Osteocyte (in vitro differentiated cells): ENCODE measurements at regions not wholly inside any gene's neighbourhood (a gene's known extent, or its start where the extent isn't known, plus 50 kb on each side); places are given as distances from the start of the nearest gene placed in this dataset.

ENCODE experiments used
- DNase-seq: peaks from one replicate; pipeline ENCODE4 v3.0.0; 2021; ENCODE audit warnings: mixed read lengths; ENCODE audit not compliant: unreplicated experiment; ENCODE audit errors: extremely low spot score
- H3K27ac Mint-ChIP-seq: one replicate; pipeline ENCODE4 v1.8.0; 2021; ENCODE audit warnings: mild to moderate bottlenecking, mixed read lengths; ENCODE audit not compliant: unreplicated experiment
- H3K27me3 Mint-ChIP-seq: one replicate; pipeline ENCODE4 v1.8.0; 2021; ENCODE audit warnings: mixed read lengths; ENCODE audit not compliant: unreplicated experiment
- H3K36me3 Mint-ChIP-seq: one replicate; pipeline ENCODE4 v1.8.0; 2021; ENCODE audit warnings: mixed read lengths; ENCODE audit not compliant: unreplicated experiment
- H3K4me1 Mint-ChIP-seq: one replicate; pipeline ENCODE4 v1.8.0; 2021; ENCODE audit warnings: mixed read lengths; ENCODE audit not compliant: unreplicated experiment
- H3K4me3 Mint-ChIP-seq: one replicate; pipeline ENCODE4 v1.8.0; 2021; ENCODE audit warnings: mild to moderate bottlenecking, moderate library complexity, mixed read lengths; ENCODE audit not compliant: unreplicated experiment
- H3K9me3 Mint-ChIP-seq: one replicate; pipeline ENCODE4 v1.8.0; 2021; ENCODE audit warnings: mixed read lengths; ENCODE audit not compliant: unreplicated experiment
- CTCF ChIP-seq: fragments of 200-600 bp; sonication (generic); IDR thresholded peaks from 2 replicates; pipeline ENCODE4 v1.5.0; 2021; ENCODE audit warnings: antibody characterized with exemption, mild to moderate bottlenecking, moderate library complexity

DNA sequence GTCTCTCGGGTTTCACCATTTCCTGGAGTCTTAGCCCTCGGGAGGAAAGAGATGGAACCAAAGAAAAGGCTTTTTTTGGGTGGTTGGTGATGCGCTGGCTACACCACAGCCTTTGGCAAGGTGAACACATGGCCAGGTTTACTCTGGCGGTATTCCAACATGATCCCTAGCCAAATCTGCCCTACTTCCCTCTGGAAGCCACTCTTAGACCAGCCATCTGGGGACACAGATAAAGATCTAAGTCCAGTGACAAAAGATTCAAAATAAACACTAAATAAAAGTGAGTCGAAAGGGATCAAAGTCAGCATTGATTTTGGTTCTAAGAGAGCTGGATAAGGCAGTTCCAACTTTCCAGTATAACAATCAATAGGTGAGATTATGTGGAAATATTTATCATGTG, 694.5 kb downstream of the VRK1 start:
- Mint-ChIP-seq H3K4me3 (no peak overlapping the region), H3K4me1 (no peaks in the 10 kb centered on the region), H3K36me3 (no peaks in the 10 kb centered on the region), H3K27ac (no peak overlapping the region), H3K9me3 (peaks cover 58% of the 10 kb centered on the region), H3K27me3 (no peaks in the 10 kb centered on the region)
- TF ChIP-seq CTCF, result no peak
- DNase-seq, result no peak

DNA sequence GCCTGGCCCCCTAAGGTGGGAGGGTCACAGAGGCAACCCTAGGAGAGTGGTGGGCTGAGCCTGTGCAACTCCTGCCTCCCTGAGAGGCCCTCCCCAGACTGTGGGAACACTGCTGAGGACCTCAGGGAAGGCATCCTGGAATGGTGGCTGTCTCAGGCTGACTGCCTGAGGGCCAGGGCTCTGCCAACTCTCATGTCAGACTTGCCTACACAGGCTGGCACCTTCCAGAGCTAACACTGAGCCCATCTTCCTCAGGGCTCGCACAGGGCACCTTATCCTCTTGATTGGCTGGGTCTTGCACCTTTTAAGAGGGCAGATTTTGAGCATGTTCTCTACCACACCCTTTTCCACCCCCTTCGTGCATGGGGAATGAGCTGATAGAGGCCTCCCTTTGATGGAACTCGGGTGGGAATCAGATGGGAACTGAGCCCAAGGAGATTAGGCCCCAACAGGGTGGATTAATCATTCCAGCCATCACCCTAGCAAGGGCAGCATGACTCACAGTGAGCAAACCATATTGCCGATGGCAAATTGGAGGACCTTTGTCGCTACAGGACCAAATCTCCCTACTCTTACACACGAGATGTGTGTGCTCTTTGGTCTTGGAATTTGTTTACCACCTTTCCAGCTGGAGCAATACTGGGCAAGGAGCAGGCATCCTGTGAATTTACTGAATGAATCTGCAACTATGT, 702.8 kb downstream of the VRK1 start:
- no peaks in the 10 kb centered on the region for H3K36me3 Mint-ChIP-seq
- no peaks in the 10 kb centered on the region for H3K27me3 Mint-ChIP-seq
- no peak for TF ChIP-seq CTCF
- no peak for DNase-seq
- H3K4me1 Mint-ChIP-seq, result no peaks in the 10 kb centered on the region
- no peak overlapping the region for H3K4me3 Mint-ChIP-seq
- peaks cover 59% of the 10 kb centered on the region for H3K9me3 Mint-ChIP-seq
- no peak overlapping the region for H3K27ac Mint-ChIP-seq

DNA sequence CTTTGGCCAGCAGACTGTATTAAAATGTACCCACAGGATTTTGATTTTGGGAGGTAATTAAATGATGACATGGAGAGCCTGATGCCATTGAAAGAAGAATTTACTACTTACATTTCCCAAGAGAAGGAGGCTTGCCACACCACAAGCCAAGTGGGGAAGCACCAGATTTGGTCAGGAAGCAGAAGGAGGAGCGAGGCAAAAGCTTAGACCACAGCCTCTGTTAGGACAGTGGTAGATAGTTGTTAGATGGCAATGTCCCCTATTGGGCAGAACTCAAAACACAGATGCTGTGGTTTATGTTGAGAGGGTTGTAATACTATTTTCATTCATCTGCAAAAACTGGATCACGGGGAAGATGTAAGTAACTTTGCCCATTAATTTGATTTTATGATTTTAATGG, 709.4 kb downstream of the VRK1 start:
- H3K27me3 Mint-ChIP-seq, result no peaks in the 10 kb centered on the region
- no peak overlapping the region for H3K4me3 Mint-ChIP-seq
- no peaks in the 10 kb centered on the region for H3K36me3 Mint-ChIP-seq
- TF ChIP-seq CTCF, result no peak
- H3K4me1 Mint-ChIP-seq, result no peaks in the 10 kb centered on the region
- DNase-seq, result no peak
- H3K9me3 Mint-ChIP-seq, result peaks cover 40% of the 10 kb centered on the region
- H3K27ac Mint-ChIP-seq, result no peak overlapping the region

DNA sequence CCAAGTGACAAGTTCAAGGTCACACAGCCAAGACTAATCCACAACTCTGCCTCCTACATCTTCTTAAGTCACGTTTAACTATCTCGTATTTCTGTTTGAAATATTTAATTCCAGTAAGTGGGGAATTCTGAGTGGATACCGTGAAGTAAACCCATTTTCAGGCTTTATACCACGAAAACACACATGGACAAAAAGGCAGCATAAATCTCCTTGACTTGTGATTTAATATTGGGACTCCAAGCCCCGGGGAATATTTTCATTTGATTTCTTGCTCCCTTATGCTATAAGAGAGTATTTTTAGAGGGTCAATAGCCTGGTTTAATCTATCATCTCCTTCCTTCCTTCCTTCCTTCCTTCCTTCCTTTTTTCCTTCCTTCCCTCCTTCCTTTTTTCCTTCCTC, 716.7 kb downstream of the VRK1 start:
- no peaks in the 10 kb centered on the region for H3K36me3 Mint-ChIP-seq
- DNase-seq, result no peak
- no peak for TF ChIP-seq CTCF
- no peak overlapping the region for H3K27ac Mint-ChIP-seq
- H3K27me3 Mint-ChIP-seq, result no peaks in the 10 kb centered on the region
- no peaks in the 10 kb centered on the region for H3K4me1 Mint-ChIP-seq
- H3K9me3 Mint-ChIP-seq, result peaks cover 34% of the 10 kb centered on the region
- no peak overlapping the region for H3K4me3 Mint-ChIP-seq

GRCh38 chr14:97517566-97518234, 720.5 kb downstream of the VRK1 start:
- TF ChIP-seq CTCF, result no peak
- Mint-ChIP-seq H3K27ac (no peak overlapping the region), H3K36me3 (no peaks in the 10 kb centered on the region), H3K27me3 (no peaks in the 10 kb centered on the region), H3K9me3 (peaks cover 50% of the 10 kb centered on the region), H3K4me3 (no peak overlapping the region), H3K4me1 (no peaks in the 10 kb centered on the region)
- DNase-seq, result no peak
